SH-SY5Y (cell line): ENCODE measurements at regions not wholly inside any gene's neighbourhood (a gene's known extent, or its start where the extent isn't known, plus 50 kb on each side); places are given as distances from the start of the nearest gene placed in this dataset.

Experiments used
- GATA2 ChIP-seq: IDR thresholded peaks from 2 replicates; pipeline ENCODE4 v1.6.1; 2011; ENCODE audit warnings: mild to moderate bottlenecking, low read depth, low read length
- GATA3 ChIP-seq: IDR thresholded peaks from 2 replicates; pipeline ENCODE4 v1.6.1; 2011; ENCODE audit warnings: low read depth, mild to moderate bottlenecking, low read length, moderate library complexity

GRCh38 chr13:22276616-22277015 is 605.7 kb downstream of the FGF9 start:
- no peak for TF ChIP-seq GATA3
- no peak for TF ChIP-seq GATA2
